ENCODE measurements at regions not wholly inside any gene's neighbourhood (a gene's known extent, or its start where the extent isn't known, plus 50 kb on each side); places are given as distances from the start of the nearest gene placed in this dataset.

DNA sequence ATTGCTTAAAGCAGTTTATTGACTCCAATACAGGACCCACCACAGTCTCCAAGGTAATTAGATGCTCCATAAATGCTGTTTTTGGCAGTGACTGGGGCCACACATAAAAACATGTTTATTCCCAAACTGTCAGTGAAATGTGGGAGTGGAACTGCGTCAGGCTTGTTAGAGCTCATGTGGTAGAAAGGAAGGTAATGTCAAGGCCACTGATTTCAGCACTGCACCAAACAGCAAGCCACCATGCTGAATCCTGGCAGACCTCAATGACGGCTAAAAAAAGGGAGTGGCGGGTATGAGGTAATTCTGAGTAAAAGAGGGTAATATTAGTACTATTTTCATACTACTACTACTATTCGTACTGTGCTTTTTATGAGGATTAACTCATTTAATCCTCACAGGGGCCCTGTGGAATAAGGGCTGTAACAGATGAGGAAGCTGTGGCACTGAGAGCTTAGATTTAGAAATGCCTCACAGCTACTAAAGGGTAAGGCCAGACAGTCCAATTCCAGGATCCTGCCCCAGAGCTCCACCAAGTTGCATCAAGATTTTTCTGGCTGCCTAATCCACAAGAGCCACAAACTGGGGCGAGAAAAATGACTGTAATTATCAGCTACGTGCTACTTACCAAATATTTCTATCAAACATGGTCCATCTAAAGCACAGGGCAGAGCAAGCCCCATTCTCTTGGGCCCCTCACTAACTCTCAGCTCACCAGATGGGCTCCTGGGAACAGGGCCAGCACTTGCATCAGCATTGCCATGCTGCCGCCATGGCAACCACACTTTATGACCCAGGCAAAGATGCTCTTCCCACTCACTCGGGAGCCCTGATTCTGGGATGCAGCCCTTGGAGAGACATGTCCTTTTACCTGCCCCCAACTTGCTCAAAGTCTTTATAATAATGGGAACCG, 83.6 kb upstream of the SPATA12 start:
- Histone ChIP-seq H2BK5ac (ENCODE audit: low read depth, low read length) (no peak overlapping the region), H3K4me2 (ENCODE audit: insufficient read depth in 1 of 2, low read depth in 2 of 2, low read length in 2 of 2) (no peak overlapping the region), H2BK120ac (replicated peaks; ENCODE audit: low read depth, low read length) (no peak overlapping the region), H3K23ac (ENCODE audit: insufficient read length) (no peak overlapping the region), H3K56ac (replicated peaks; ENCODE audit: insufficient read length, low read depth, low read length) (no peak overlapping the region), H2BK15ac (ENCODE audit: low read length) (no peak overlapping the region), H3K79me1 (ENCODE audit: low read depth, low read length) (no peaks in the 10 kb centered on the region), H3K14ac (ENCODE audit: insufficient read length) (no peak overlapping the region), H3K4me3 (ENCODE audit: extremely low read depth in 1 of 4, insufficient read depth in 2 of 4, low read depth in 3 of 4, low read length in 4 of 4) (no peak overlapping the region), H3K23me2 (ENCODE audit: low read depth, low read length) (no peaks in the 10 kb centered on the region), H3K4ac (replicated peaks; ENCODE audit: insufficient read length, low read depth, low read length) (no peak overlapping the region), H3K9me3 (ENCODE audit: insufficient read depth in 2 of 2, low read depth in 1 of 2, low read length in 1 of 2) (no peaks in the 10 kb centered on the region), H4K5ac (ENCODE audit: insufficient read length, low read depth, low read length) (no peak overlapping the region), H4K8ac (ENCODE audit: extremely low read depth, insufficient read depth, low read length) (no peak overlapping the region), H3K4me1 (replicated peaks in 1 of 4; ENCODE audit: control insufficient read depth in 3 of 4, insufficient read depth in 4 of 4, low read length in 3 of 4) (no peaks in the 10 kb centered on the region), H3K27me3 (replicated peaks in 1 of 4; ENCODE audit: control insufficient read depth in 3 of 4, extremely low read depth in 1 of 4, insufficient read depth in 3 of 4, low read length in 3 of 4) (no peaks in the 10 kb centered on the region), H3K18ac (ENCODE audit: extremely low read depth, low read length) (no peak overlapping the region), H3K79me2 (ENCODE audit: control insufficient read depth in 1 of 2, insufficient read depth in 2 of 2, low read length in 2 of 2) (no peaks in the 10 kb centered on the region), H2AK5ac (ENCODE audit: low read depth, low read length) (no peak overlapping the region), H3K27ac (ENCODE audit: low read depth, low read length) (no peak overlapping the region), H2BK12ac (ENCODE audit: low read depth, low read length) (no peak overlapping the region), H4K91ac (replicated peaks; ENCODE audit: insufficient read length, low read length) (no peak overlapping the region), H4K20me1 (replicated peaks in 1 of 2; ENCODE audit: control insufficient read depth in 1 of 2, insufficient read depth in 2 of 2, low read length in 2 of 2) (no peaks in the 10 kb centered on the region), H3K36me3 (ENCODE audit: control insufficient read depth in 2 of 4, insufficient read depth in 4 of 4, low read length in 3 of 4) (no peaks in the 10 kb centered on the region), H3K9ac (replicated peaks in 1 of 4; ENCODE audit: extremely low read depth in 1 of 4, low read depth in 3 of 4, low read length in 3 of 4) (no peak overlapping the region), H2BK20ac (ENCODE audit: low read length) (no peak overlapping the region), H2AFZ (ENCODE audit: low read length) (no peak overlapping the region)
- TF ChIP-seq BCL11A (IDR thresholded peaks at IDR 0.05; ENCODE audit: low read depth in 2 of 2, low read length in 2 of 2), result no peak
- no peak for TF ChIP-seq TEAD4 (IDR thresholded peaks at IDR 0.05; ENCODE audit: low read depth, low read length)
- 0 out of 2 replicates have a peak, but pooled peaks have one; percentile 6 for TF ChIP-seq CEBPB (IDR thresholded peaks at IDR 0.05; ENCODE audit: low read depth, low read length)
- TF ChIP-seq, protein P1, sequence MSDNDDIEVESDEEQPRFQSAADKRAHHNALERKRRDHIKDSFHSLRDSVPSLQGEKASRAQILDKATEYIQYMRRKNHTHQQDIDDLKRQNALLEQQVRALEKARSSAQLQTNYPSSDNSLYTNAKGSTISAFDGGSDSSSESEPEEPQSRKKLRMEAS (IDR thresholded peaks at IDR 0.05), result no peak
- no peak for TF ChIP-seq CBX8 (IDR thresholded peaks at IDR 0.05; ENCODE audit: borderline replicate concordance, low read depth, low read length)
- TF ChIP-seq JUN (IDR thresholded peaks at IDR 0.05; ENCODE audit: low read depth, low read length), result no peak
- FAIRE-seq (no peak), DNase-seq (ENCODE audit: low read depth in 1 of 2, low spot score in 2 of 2) (no peak)
- WGBS, 2 experiments (ENCODE audit: extremely low coverage in 1 of 2, insufficient coverage in 1 of 2, insufficient read length in 1 of 2, insufficient replicate concordance in 2 of 2, low coverage in 1 of 2, low lambda C conversion rate in 2 of 2, missing lambda C conversion rate in 1 of 2), result 88% methylated on average over 9 of the region's 9 CpGs; no CpG with 5 or more reads in 1 of the 2 experiments
- CTCF ChIA-PET (ENCODE audit: partially characterized antibody), result interaction anchor here (0.6 to 5.3 kb wide), 6 partner anchors 13 to 526 kb away, joined by 3 to 34 read pairs (median 4); no protein-coding TSS in a partner anchor
- POLR2A ChIA-PET (ENCODE audit: partially characterized antibody), result interaction anchor here (1.2 kb wide), 1 partner anchor 12 kb away, joined by 3 read pairs; no protein-coding TSS in a partner anchor
